Activated T-cell treated with anti-CD3 and anti-CD28 coated beads for 24 hours (primary cell): ENCODE measurements at regions not wholly inside any gene's neighbourhood (a gene's known extent, or its start where the extent isn't known, plus 50 kb on each side); places are given as distances from the start of the nearest gene placed in this dataset.

Source experiments
- DNase-seq: peaks from one replicate; pipeline ENCODE4 v3.0.0-alpha.2; 2020; ENCODE audit warnings: low read depth

GRCh38 chr10:29117781-29118180 lies 171.1 kb upstream of the LYZL1 start:
- DNase-seq, result no peak

DNA sequence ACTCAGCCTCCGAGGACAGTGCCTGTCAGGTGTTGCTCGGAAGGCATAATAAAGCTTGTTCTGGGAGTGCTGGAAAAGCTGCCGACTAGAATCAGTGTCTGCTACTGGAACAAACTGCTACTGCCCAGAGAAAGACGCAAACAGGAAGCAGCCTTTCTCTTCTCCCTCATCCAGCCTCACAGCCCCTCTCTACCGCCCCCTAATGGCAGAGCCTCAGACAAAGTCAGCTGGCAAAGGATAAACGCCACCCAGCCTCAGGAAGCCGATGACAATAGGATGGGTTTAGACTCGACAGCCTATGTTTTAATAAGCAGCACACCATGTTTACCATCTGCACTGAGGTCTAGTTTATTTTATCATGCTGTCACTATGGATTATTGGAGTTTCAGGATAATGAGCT lies 169.5 kb upstream of the LYZL1 start:
- DNase-seq, result no peak

DNA sequence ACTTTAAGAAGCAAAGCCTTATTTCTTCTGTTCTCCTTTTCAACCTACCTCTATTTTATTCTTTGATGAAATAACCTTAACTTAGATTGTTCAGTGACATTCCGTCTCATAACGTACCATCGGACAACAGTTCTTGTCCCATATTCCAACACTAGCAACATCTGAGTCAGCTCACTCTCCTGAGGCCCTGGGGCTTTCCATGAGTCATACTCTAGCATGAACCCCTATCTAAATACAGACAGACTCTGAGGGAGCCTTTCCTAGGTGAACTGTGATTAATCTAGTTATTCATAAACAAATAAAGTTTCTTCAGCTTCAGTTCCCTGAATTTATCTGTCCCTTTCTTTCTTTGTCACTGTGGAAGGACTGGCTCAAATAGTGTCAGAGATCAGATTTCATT lies 168.7 kb upstream of the LYZL1 start:
- DNase-seq, result no peak

DNA sequence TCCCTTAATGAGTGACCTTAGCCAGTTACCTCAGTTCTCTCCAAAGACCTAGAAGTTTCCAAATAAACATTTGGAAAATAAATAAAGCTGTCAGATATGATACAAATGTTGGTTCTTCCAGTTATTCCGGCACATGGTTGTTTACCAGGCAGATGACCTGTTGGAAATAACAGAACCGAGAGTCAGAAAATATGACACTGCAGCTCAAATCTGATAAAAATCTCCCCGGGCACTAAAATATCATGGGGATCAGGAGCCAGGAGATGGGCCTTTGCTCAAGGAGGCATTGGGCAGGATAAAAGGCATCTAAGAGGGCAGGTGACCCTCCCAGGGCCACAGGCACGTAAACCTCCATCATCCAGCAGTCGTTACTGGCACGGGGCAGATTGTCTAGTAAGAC lies 164.0 kb upstream of the LYZL1 start:
- DNase-seq, result no peak

DNA sequence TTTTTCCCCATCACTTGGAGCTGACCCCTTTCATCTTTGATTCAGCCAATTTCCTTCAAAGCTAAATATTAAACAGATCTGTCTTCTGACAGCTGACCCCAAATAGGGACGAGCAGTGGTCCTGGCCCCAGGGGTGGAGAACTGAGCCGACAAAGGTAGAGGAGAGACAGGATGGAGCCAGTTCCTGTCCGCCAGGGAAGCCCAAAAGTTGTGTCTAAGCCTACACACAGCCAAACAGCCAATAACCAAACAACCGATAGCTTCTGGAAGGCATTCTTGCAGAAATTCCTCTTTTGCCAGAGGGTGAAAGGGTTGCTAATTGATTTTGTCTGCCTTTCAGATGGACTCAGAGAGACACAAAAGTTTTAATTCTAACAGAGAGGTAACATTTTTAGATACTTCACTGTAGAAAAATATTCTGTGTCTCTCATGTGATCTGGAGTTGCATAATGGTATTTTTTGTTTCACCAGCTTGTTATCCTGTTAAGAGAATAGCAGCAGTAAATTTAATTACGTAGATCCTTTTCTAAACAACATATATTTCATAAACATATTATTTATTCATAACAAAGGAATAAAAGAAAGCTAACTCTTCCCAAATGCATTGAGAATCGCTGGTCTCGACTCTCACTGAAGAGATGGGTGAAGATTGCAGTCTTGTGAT lies 161.7 kb upstream of the LYZL1 start:
- DNase-seq, result no peak

DNA sequence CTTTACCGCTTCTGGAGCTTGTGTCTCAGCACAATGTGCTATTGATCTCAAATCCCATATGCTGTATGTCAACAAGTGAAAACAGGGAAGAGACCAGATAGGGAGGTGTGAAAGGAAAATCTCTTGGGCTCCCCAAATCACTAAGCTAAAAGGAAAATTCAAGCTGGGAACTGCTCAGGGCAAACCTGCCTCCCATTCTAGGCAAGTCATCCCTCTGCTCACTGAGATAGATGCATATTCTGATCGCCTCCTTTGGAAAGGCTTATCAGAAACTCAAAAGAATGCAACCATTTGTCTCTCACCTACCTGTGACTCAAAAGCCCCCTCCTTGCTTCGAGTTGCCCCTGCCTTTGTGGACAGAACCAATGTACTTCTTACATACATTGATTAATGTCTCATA lies 161.1 kb upstream of the LYZL1 start:
- no peak for DNase-seq

DNA sequence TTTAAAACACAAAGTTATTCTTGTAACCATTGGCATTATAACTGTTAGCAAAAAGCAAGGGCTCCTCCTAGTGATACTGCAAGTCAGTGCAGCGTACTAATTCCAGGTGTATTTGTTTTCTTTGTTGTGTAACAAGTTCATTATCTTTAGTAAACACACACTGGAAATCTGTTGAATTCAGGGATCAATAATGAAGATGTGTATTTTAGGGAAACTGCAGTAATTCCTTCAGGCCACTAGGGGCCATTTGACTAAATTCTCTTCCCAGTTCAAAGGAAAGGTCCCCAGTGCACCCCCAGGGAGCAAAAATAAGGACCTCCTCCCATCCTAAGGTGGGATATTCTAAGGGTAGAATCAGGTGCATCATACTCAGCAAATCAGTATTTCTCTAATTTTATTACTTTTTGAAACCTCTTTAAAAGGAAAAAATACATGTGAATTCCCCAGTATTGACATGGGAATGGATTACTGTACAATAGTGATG lies 158.6 kb upstream of the LYZL1 start:
- no peak for DNase-seq

DNA sequence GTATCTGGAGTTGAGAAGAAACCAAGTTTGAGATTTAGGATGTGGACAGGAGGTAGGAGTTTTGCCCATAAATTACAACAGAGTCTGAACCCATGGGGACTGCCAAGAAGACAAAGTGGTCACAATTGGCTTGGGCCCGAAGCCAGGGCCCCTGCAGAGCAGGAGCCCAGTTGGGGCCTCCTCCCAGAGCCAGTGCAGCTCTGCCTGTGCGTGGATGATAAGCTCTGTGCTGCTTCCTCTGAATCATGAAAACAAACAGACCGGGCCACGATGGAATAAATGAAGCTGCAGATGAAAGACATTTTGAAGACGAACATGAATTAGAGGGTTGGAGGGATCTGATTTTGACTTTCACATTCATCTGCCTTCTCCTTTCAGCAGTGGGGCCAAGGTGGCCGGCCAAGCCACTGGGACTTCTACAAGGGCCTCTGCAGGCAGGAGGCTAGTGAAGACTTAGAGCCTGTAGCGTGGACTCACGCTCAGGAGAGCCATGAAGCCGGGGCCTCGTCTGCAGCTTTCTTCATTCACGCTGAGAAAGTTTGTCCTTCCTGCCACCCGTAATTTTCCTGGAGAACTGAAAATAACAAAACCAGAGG lies 156.8 kb upstream of the LYZL1 start:
- DNase-seq, result no peak

DNA sequence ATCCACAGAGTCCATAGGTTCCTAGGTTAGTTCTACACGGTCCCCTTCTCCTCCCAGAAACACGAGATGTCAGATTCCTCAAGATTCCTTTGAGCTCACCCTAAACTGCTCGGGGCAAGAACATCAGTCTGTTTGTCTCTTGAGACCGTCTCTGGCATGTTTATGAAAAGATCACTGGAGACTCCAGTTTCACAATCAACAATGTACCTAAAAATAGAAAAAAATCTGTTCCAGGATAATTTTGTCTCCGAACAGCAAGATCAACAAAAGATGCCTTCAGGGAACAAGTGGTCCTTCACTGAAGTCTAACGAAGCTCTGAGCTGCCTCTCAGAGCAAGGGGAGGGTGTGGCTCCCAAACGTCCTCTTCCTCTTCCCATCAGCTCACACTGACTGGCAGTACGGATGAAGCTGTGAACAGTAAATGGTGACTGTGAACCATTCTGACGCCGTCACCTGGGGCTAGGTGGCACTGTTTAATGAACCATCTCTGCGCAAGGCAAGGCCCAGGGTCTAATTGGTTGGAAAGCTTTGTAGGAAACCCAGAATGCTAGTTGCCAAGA lies 156.2 kb upstream of the LYZL1 start:
- no peak for DNase-seq

GRCh38 chr10:29135337-29135736 lies 153.5 kb upstream of the LYZL1 start:
- no peak for DNase-seq

DNA sequence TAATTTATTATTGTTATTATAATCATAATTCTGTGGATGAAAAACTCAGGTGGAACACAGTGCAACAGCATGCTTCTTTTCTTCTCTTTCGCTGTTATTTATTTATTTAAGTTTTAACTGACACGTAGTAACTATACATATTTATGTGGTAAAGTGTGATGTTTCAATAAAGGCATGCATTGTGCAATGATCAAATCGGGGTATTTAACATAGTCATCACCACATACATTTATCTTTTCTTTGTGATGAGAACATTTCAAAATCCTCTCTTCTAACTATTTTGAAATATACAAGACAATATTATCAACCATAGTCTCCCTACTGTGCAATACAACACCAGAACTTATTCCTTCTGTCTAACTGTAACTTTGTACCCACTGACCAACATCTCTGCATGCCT lies 152.5 kb upstream of the LYZL1 start:
- DNase-seq, result no peak

- no peak for DNase-seq
Measured at GRCh38 chr10:29140151-29140550, 148.7 kb upstream of the LYZL1 start.

DNA sequence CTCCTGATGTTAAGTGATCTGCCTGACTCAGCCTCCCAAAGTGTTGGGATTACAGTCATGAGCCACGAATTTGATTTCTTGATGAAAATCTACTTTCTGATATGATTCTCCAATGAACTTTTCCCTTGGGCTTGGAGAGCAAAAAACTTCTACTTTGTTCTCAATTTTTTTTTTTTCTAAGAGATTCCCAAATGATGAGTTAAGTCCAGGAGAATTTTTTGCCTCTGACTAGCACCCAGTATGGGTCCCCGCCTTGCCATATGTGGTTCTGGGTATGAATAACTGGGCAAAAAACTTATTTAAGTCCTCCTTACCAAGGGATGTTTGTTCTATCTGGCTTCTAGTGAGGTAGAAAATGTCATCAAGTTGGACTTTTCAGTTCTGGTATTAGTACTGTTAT lies 147.9 kb upstream of the LYZL1 start:
- DNase-seq, result no peak

GRCh38 chr10:29141761-29142160 lies 147.1 kb upstream of the LYZL1 start:
- no peak for DNase-seq

GRCh38 chr10:29142516-29143314 lies 146.2 kb upstream of the LYZL1 start:
- no peak for DNase-seq

GRCh38 chr10:29144126-29144525 lies 144.7 kb upstream of the LYZL1 start:
- DNase-seq, result no peak

GRCh38 chr10:29146311-29147100 lies 142.4 kb upstream of the LYZL1 start:
- DNase-seq, result no peak

DNA sequence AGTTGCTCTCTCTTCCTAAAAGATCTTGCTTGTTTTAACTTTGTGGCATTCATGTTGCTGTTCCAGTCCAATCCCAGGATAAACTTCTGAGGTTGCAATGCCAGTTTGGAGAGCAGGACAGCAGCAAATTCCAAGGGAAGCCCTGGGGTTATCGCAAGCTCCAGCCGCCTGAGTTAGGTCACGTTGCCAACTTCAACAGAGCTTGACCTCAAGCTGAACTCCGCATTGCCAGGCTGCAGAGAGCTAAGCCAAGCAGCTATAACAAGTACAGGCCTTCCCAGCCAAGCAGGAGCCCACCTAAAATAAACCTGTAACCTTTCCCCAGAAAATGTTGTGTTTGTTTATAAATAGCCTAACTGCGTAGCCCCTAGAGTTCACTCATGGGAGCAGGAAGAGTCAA lies 138.9 kb upstream of the LYZL1 start:
- no peak for DNase-seq

GRCh38 chr10:29151005-29151404 lies 137.9 kb upstream of the LYZL1 start:
- no peak for DNase-seq

GRCh38 chr10:29157321-29157720 lies 131.5 kb upstream of the LYZL1 start:
- no peak for DNase-seq

- DNase-seq, result no peak
Measured at GRCh38 chr10:29158066-29158465, 130.8 kb upstream of the LYZL1 start.

DNA sequence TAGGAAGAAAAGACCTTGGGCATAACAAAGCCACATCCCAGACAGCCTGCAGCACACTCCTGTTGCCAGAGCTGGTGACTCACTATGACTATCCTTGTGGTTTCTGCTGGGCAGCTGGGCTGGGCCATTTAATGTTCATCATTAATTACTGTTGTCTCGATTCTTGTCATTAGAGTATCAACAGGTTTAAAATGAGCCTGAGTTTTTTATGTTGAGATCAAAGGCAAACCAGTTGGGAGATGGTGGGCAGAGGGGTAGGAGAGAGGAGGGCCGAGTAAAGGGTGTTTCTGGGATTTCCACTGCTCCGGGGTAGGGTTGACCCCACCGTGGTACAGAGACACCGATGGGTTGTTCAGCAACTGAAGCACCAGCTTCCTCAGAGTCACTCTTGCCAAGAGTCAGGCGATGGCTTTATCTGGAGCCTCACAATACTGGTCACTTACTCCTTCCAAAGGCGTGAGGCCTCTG lies 128.7 kb upstream of the LYZL1 start:
- no peak for DNase-seq
